ENCODE measurements at regions not wholly inside any gene's neighbourhood (a gene's known extent, or its start where the extent isn't known, plus 50 kb on each side); places are given as distances from the start of the nearest gene placed in this dataset.

GRCh38 chr14:85250414-85251189 lies 279.3 kb upstream of the FLRT2 start:
- TF ChIP-seq POLR2A (IDR thresholded peaks at IDR 0.05; ENCODE audit: low read depth, low read length) (no peak), POLR2AphosphoS5 (IDR thresholded peaks at IDR 0.05; ENCODE audit: low read depth, low read length) (no peak)
